SU-DHL-6 (cell line): ENCODE measurements at regions not wholly inside any gene's neighbourhood (a gene's known extent, or its start where the extent isn't known, plus 50 kb on each side); places are given as distances from the start of the nearest gene placed in this dataset.
"Not testable (repeated sequence)": the region's sequence is repeated elsewhere in the genome, so short reads cannot be mapped to it uniquely, and the experiment has no call there.

Source experiments
- H2AFZ ChIP-seq: fragments of 200-600 bp; sonication (generic); 2 replicates; pipeline ENCODE4 v1.6.1; 2014; ENCODE audit warnings: low read depth, mild to moderate bottlenecking, moderate library complexity, mixed read lengths, antibody characterized with exemption, low read length; ENCODE audit not compliant: severe bottlenecking
- H3F3A ChIP-seq: fragments of 200-600 bp; shearing (Covaris generic); 2 replicates; pipeline ENCODE4 v1.6.0; 2016; ENCODE audit warnings: antibody characterized with exemption, mild to moderate bottlenecking; ENCODE audit not compliant: insufficient read depth
- H3K27ac ChIP-seq: fragments of 200-600 bp; sonication (generic); 2 replicates; pipeline ENCODE4 v1.5.1; 2016; ENCODE audit warnings: low read depth, mild to moderate bottlenecking, low read length, moderate library complexity, mixed read lengths
- H3K27me3 ChIP-seq: fragments of 200-600 bp; sonication (generic), shearing (Covaris generic); 2 replicates; pipeline ENCODE4 v1.6.0; 2014; ENCODE audit warnings: mild to moderate bottlenecking, low read length
- H3K36me3 ChIP-seq: fragments of 200-600 bp; sonication (generic); 2 replicates; pipeline ENCODE4 v1.6.1; 2014; ENCODE audit warnings: mild to moderate bottlenecking, low read length, mixed read lengths
- H3K4me2 ChIP-seq: fragments of 300-600, 200-600 bp; shearing (Covaris generic), sonication (generic); 2 replicates; pipeline ENCODE4 v1.6.0; 2014; ENCODE audit warnings: low read length, low read depth, mild to moderate bottlenecking; ENCODE audit not compliant: poor library complexity, severe bottlenecking
- H3K4me3 ChIP-seq: fragments of 200-600 bp; sonication (generic); 2 replicates; pipeline ENCODE4 v1.5.1; 2014; ENCODE audit warnings: antibody characterized with exemption, low read length, mild to moderate bottlenecking, mixed read lengths; ENCODE audit not compliant: insufficient read depth, poor library complexity, severe bottlenecking
- H3K79me2 ChIP-seq: fragments of 200-600 bp; sonication (generic); 2 replicates; pipeline ENCODE4 v1.6.1; 2014; ENCODE audit warnings: mild to moderate bottlenecking, low read length, moderate library complexity; ENCODE audit not compliant: insufficient read depth
- H3K9ac ChIP-seq: fragments of 200-600 bp; sonication (generic); 2 replicates; pipeline ENCODE4 v1.7.0; 2014; ENCODE audit warnings: mild to moderate bottlenecking, low read length
- H3K9me2 ChIP-seq: fragments of 200-600 bp; sonication (generic); replicated peaks from 2 replicates; pipeline ENCODE4 v1.6.1; 2014; ENCODE audit warnings: low read length; ENCODE audit not compliant: insufficient read depth
- H3K9me3 ChIP-seq: fragments of 200-600 bp; sonication (generic); 2 replicates; pipeline ENCODE4 v1.6.1; 2014; ENCODE audit warnings: low read length, mixed read lengths; ENCODE audit not compliant: insufficient read depth
- H4K20me1 ChIP-seq: fragments of 200-600 bp; sonication (generic); 2 replicates; pipeline ENCODE4 v1.6.1; 2014; ENCODE audit warnings: low read depth, mild to moderate bottlenecking, antibody characterized with exemption, low read length, moderate library complexity, mixed read lengths
- EZH2phosphoT487 ChIP-seq: fragments of 200-600 bp; sonication (generic), shearing (Covaris generic); conservative IDR thresholded peaks from 2 replicates; pipeline ENCODE4 v1.6.1; 2018; ENCODE audit warnings: mild to moderate bottlenecking, antibody characterized with exemption, low read length, moderate library complexity, mixed read lengths
- TF ChIP-seq, protein P1 (sequence below): fragments of 200-600 bp; sonication (generic); IDR thresholded peaks from one replicate; pipeline ENCODE4 v1.5.1; 2017; ENCODE audit warnings: antibody characterized with exemption, mild to moderate bottlenecking, low read length, moderate library complexity; ENCODE audit not compliant: insufficient read depth, poor library complexity, severe bottlenecking

DNA sequence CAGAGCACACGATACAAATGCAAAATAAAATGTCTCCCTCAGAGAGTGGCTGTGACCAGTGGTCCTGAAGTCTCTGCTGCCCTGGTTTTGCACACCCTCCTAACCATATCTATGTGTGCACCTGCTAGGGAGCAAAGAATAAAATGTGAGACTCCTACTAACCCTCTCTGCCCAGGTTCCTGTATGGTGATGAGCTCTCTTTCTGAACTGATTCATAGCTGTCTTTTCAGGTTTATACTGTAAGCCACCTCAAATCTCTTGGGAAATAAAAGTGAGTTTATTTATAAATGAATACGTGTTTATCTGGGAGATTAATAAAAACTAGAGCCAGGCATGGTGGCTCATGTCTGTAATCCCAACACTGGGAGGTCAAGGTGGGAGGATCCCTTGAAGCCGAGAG is 126.0 kb upstream of the RBPJ start:
- Histone ChIP-seq H3K9me2 (no peaks in the 10 kb centered on the region), H3K27me3 (no peaks in the 10 kb centered on the region), H3K4me3 (no peak overlapping the region), H2AFZ (no peak overlapping the region), H3K9ac (no peak overlapping the region), H3K9me3 (no peaks in the 10 kb centered on the region), H3K36me3 (no peaks in the 10 kb centered on the region), H3K79me2 (no peaks in the 10 kb centered on the region), H3K4me2 (no peak overlapping the region), H3K27ac (no peak overlapping the region), H3F3A (no peaks in the 10 kb centered on the region), H4K20me1 (no peaks in the 10 kb centered on the region)
- TF ChIP-seq, protein P1, sequence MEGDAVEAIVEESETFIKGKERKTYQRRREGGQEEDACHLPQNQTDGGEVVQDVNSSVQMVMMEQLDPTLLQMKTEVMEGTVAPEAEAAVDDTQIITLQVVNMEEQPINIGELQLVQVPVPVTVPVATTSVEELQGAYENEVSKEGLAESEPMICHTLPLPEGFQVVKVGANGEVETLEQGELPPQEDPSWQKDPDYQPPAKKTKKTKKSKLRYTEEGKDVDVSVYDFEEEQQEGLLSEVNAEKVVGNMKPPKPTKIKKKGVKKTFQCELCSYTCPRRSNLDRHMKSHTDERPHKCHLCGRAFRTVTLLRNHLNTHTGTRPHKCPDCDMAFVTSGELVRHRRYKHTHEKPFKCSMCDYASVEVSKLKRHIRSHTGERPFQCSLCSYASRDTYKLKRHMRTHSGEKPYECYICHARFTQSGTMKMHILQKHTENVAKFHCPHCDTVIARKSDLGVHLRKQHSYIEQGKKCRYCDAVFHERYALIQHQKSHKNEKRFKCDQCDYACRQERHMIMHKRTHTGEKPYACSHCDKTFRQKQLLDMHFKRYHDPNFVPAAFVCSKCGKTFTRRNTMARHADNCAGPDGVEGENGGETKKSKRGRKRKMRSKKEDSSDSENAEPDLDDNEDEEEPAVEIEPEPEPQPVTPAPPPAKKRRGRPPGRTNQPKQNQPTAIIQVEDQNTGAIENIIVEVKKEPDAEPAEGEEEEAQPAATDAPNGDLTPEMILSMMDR: no peak

DNA sequence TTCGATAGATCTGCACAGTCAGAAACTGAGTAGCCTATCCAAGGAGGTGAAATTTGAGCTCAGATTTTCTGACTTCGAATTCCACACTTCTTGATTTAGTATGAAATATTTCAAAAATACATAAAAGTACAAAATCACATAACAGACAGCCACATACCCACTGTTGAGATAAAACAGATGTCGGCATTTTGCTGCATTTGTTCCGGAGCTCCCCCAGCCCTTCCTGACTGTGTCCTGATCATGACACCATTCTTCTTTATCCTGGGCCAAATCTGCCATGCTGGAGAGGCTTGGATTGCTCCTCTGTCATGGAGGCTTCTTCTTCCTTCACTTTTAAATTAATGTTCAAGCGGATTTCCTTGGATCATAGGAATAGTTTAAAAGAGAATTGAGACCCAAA is 124.2 kb upstream of the RBPJ start:
- Histone ChIP-seq H3K27ac (no peak overlapping the region), H4K20me1 (no peaks in the 10 kb centered on the region), H3K79me2 (no peaks in the 10 kb centered on the region), H3F3A (no peaks in the 10 kb centered on the region), H3K9me2 (no peaks in the 10 kb centered on the region), H3K9ac (no peak overlapping the region), H3K9me3 (no peaks in the 10 kb centered on the region), H3K4me2 (no peak overlapping the region), H3K4me3 (no peak overlapping the region), H2AFZ (no peak overlapping the region), H3K27me3 (no peaks in the 10 kb centered on the region), H3K36me3 (no peaks in the 10 kb centered on the region)
- no peak for TF ChIP-seq EZH2phosphoT487
- TF ChIP-seq, protein P1: no peak

DNA sequence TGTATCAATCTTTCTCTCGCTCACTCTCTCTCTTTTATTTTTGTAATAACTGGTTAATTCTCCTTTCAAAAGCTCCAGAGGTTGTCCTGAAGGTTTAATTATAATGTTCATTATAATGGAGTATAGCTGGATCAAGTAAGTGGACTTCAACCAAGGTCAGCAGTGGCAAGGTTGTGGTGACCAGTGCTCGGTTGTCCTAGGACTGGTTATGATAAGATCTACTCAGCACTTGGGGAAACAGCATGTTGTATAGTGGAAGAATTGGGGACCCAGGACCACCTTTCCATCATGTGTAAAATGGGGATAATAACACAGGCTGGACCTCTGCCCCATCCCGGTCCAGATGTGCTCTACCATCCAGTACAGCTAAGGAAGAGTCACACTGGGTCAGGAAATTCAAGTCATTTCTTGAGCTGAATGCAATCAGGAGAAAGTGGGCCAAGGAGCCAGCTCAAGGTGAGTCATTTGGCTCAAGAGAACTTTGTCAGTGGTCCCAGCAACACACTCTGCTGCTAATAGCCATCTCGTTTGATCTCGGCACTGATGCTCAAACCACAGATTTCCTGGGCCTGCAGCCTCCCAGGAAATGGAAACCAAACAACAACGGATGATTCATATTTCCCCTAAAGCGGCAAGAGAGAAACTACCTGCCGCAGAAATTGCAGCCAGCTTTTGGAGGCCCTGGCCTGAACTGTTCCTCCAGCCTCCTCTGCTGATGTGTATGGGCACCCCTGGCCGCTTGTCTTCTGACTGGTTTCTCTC is 123.6 kb upstream of the RBPJ start:
- no peak overlapping the region for H3K4me3 ChIP-seq

DNA sequence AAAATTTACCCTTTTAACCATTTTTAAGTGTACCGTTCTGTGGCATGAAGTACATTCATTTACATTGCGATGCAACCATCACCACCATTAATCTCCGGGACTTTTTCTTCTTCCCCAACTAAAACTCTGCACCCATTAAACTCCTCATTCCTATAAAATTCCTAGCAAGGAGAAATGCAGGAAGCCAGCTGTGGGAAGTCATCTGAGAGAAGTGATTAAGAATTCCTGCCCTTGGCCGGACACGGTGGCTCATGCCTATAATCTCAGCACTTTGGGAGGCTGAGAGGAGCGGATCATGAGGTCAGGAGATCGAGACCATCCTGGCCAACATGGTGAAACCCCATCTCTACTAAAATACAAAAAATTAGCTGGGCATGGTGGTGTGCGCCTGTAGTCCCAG is 121.9 kb upstream of the RBPJ start:
- not testable (repeated sequence) for H3K79me2 ChIP-seq, H4K20me1 ChIP-seq

More for the DNA sequence above, 123.6 kb upstream of the RBPJ start:
- no peak overlapping the region for H3K4me2 ChIP-seq
- H3K27me3 ChIP-seq: no peaks in the 10 kb centered on the region
- H2AFZ ChIP-seq: no peak overlapping the region
- no peaks in the 10 kb centered on the region for H3K36me3 ChIP-seq
- no peak overlapping the region for H3K27ac ChIP-seq
- H3K9me2 ChIP-seq: no peaks in the 10 kb centered on the region
- H3K9ac ChIP-seq: no peak overlapping the region
- no peaks in the 10 kb centered on the region for H4K20me1 ChIP-seq
- no peaks in the 10 kb centered on the region for H3K9me3 ChIP-seq
- TF ChIP-seq EZH2phosphoT487: no peak
- TF ChIP-seq, protein P1: no peak
- no peaks in the 10 kb centered on the region for H3F3A ChIP-seq
- H3K79me2 ChIP-seq: no peaks in the 10 kb centered on the region

More for the DNA sequence above, 121.9 kb upstream of the RBPJ start:
- H3K4me3 ChIP-seq, H3K27me3 ChIP-seq, H3K9me3 ChIP-seq, H3K9me2 ChIP-seq, H3K36me3 ChIP-seq, H3K9ac ChIP-seq, H3K4me2 ChIP-seq, H3F3A ChIP-seq, H2AFZ ChIP-seq, H3K27ac ChIP-seq: not testable (repeated sequence)
